HT1080 (cell line): ENCODE measurements at regions not wholly inside any gene's neighbourhood (a gene's known extent, or its start where the extent isn't known, plus 50 kb on each side); places are given as distances from the start of the nearest gene placed in this dataset. TPM values are rescaled to one million over a fixed set of nuclear protein-coding genes. Genes with fewer than 3 reads are reported as not detected.

ENCODE experiments used
- DNase-seq: peaks from one replicate; pipeline ENCODE4 v3.0.0-alpha.2; 2015; ENCODE audit warnings: low read depth
- small RNA-seq: library from RNA; depleted of rRNA; stranded (forward); fragments of <200 nt; gene quantifications from one replicate; pipeline ENCODE3, GENCODE V24; 2014

DNA sequence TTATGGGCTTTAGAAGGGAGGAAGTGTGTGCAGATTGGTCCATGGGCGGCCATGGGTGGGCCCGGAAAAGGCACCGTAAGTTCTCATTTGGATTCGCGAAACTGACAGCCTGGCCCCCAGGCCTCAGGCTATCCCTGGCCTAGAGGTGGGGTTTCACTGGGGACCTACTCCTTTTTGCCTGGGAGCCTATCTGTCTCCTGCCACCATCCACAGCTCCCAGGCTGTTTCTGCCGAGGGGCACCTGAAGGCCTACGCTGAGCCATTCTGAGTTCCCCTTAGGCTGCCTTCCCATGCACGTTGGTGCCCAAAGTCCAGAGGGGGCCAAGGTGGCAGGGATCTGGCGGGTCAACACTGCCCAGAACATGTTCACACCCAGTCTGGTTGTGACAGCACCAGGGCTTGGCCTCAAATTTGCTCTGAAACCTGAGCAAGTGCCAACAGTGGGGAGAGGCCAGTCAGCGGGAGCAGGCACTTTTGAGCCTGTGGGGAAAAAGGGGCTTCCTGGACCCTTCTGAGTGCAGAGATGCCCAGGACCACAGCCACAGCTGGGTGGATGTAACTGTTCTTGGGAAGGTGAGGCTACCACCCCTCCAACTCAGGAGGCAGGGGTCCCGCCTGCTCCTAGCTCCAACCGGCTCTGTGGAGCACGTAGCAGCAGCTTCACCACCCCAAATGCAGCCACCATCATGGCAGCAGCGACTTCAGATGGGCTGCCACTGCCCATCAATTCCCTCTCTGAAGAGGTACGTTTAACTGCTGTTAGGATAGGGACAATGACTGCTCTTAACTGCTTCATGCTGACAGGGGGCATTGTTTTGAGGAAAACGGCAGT lies 73.6 kb upstream of the ZNF804A start:
- DNase-seq = no peak

DNA sequence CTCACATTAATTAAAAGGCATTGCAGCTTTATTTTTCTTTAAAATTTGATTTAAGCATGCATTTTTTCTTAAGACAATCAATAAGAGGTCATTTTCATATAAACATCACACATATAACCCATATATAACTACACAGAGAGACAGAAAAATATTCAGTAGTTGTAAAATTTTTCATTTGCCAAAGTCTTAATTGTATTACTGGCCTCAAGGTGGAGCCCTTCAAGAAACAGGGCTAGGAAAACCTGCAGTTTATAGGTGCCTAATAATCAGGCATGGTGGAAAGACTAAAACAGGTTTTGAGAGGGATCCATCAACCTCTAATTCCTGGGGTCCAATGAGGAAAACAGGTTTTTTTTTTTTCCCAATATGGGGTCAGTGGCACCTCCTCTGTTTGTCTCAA lies 71.3 kb upstream of the ZNF804A start:
- no peak for DNase-seq

DNA sequence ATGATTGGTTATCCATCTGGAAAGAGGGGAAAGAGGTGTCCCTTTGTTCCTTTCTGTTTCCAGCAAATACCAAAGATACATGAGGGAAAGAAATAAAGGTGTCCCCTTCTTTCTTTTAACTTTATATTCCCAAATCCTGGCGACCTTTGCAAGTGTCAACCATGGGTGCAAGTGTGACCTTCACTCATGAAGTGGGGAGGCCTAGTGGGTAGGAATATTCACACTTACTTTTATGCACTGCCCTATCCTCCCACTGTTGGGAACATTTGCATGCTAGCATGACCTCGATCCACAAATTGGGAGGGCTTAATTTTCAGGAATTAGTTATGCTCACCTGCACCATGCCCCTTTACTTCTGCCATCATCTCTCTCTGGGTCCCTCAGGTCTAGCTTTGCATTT lies 70.2 kb upstream of the ZNF804A start:
- no peak for DNase-seq

DNA sequence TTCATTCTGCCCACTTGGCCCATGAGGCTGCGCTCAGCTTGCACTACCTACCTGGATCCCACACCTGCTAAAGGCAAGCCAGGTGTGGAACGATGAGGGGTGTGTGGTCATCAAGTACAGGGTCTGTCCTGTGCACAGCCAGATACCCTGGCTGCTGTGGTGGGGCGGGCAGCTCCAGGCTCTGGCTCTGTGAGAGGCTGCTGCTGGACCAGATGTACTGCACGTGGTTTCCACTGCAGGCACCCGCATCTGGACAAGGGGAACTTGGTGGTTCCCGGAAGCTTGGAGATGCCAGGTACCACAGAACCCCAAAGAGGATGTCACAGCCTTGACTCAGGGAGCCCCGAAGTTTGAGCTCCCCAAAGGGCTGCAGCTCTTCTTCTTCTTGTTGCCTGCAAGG lies 68.1 kb upstream of the ZNF804A start:
- DNase-seq = no peak

DNA sequence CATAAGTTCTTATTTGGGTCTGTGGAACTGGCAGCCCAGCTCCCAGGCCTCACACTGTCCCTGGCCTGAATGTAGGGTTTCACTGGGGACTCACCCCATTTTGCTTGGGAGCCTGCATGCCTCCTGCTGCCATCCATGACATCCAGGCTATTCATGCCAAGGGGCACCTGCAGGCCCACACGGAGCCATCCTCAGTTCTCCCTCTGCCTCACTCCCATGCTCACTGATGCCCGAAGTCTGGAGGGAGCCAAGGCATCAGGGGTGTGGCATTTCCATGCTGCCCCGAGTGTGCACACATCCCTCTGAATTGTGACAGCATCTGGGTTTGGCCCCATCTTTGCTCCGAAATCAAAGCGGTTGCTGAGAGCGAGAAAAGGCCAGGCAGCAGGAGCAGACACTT lies 67.4 kb upstream of the ZNF804A start:
- DNase-seq = no peak

DNA sequence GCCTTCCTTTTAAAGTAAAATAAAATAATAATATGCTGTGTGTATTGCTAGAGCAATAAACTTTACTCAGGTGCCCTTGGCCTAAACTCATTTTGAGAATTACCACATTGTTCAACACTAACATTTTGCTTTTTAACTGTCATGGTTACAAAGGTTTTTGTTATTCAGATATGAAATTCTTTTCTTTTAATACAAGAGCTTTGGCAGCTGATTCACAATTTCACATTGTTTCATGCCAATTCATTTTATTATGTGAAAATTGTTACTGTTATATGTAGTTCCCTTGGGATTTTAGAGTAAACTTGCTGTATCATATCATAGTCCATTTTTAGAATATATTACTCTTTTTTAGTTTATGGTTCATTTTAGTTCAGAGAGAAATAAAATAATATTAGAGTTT lies 65.8 kb upstream of the ZNF804A start:
- no peak for DNase-seq

DNA sequence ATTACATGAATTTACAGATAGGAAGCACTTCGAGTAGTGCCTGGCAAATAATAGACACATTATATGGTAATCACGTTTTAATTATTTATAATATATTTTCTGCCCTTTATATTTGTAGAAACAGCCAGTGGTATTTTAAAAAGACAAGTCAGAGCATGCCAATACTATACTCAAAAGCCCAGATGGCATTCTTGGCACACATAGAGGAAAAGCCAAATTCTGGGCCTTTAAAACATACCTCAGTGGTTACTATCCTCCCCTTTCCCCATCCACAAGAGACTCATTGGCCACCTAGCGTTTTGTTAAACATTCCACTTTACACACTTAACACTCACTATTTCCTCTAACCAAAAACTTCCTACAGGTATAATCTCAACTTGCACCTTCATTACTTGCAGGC lies 63.3 kb upstream of the ZNF804A start:
- DNase-seq = no peak

DNA sequence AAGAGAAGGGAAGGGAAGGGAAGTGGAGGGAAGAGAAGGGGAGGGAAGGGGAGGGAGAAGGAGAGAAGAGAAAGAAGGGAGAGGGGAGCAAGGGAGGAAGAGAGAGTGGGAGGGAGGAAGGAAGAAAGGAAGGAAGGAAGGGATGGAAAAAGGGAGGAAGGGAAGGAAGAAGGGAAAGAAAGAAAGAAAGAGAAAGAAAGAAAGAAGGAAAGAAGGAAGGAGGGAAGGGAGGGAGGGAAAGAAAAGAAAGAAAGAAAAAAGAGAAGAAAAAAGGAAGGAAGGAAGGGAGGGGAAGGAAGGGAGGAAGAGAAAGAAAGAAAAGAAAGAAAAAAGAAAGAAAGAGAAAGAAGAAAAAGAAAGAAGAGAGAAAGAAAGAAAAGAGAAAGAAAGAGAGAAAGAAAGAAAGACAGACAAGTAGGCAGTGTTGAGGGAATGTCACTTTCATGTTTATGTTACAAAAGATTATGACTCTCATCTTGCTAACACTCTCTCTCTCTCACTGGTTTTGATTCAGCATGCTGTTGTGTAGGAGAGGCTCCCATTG lies 58.0 kb upstream of the ZNF804A start:
- DNase-seq = no peak

DNA sequence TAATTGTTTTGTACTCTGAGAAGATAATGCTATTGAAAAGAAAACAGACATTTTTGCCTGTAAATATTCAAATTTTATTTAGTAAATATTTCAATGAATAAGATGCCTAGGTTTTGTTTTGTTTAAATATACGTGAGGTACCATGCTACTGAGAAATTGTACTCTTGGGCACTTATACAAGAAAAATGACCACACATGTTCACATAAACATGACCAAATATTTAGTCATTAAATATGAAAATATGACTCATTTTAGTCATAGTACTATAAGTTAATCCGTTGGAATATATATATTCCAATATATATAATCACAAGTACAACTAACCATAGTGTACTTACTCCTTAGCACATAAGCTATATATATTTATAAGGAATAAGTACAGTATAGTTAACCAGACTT lies 56.7 kb upstream of the ZNF804A start:
- no peak for DNase-seq

DNA sequence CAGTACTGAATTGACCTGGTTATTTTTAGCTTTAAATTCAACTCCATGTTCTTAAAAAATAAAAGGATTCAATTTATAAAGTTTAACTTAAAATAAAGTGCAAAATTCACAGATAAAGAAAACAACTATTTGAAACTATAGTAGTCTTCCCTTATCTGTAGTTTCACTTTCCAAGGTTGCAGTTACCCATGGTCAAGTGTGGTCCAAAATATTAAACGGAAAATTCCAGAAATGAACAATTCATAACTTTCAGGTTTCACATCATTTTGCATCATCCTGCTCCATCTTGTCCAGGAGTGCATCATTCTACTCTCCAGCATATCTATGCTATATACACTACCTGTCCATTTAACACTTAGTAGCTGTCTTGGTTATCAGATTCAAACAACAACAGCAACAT lies 54.5 kb upstream of the ZNF804A start:
- no peak for DNase-seq

Small RNA genes lying in the stretch of these regions (small RNA-seq; reads per million reads assigned to genes)
- gene MIR548AE1 = not detected
